Fibroblast of mammary gland (primary cell): ENCODE measurements at regions not wholly inside any gene's neighbourhood (a gene's known extent, or its start where the extent isn't known, plus 50 kb on each side); places are given as distances from the start of the nearest gene placed in this dataset.

Source experiments
- DNase-seq: peaks from one replicate; pipeline ENCODE4 v3.0.0-alpha.2; 2010; ENCODE audit warnings: low read depth
- H3K4me3 ChIP-seq: 2 replicates; pipeline ENCODE4 v1.5.1; 2011; ENCODE audit warnings: low read depth, mild to moderate bottlenecking, low read length, moderate library complexity; ENCODE audit not compliant: control insufficient read depth
- CTCF ChIP-seq: conservative IDR thresholded peaks from 2 replicates; pipeline ENCODE4 v1.5.1; 2011; ENCODE audit warnings: low read depth, low read length, inconsistent platforms; ENCODE audit not compliant: control insufficient read depth, insufficient read depth

DNA sequence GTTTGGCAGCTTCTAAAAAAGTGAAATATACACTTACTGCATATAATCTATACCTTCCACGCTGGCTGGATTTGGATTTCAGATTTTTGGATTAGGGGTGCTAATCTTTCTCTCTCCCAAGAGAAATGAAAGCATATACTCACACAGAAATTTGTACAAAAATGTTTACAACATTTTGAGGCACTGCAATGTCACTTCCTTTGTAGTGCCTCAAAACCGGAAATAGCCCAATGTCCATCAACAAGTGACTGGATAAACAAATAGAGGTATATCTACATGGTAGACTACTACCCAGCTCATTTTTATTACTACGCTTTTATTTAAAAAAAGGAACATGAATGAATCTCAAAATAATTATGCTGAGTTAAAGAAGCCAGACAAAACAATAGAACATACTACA is 74.0 kb upstream of the MIER3 start:
- TF ChIP-seq CTCF: no peak
- H3K4me3 ChIP-seq: no peak overlapping the region
- DNase-seq: no peak

DNA sequence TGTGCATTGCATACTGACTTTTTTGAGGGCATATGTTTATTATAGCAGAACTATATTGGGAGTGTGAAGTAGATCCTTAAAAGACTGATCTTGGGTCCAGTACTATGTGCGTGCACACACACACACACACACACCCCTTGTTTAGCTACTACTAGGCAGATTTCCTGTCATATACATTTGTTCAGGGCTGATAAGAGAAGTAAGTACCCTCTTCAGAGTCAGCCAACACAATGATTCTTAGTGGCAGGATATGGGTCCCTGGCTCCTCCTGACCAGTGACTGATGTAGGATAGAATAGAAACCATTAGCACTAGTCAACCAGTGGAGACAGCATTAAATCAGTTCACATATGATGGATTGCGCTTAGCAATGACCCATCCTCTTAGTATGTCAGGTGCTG is 76.2 kb upstream of the MIER3 start:
- TF ChIP-seq CTCF: no peak
- no peak overlapping the region for H3K4me3 ChIP-seq
- no peak for DNase-seq

- DNase-seq: no peak
- TF ChIP-seq CTCF: no peak
- H3K4me3 ChIP-seq: no peak overlapping the region
These were observed 80.2 kb upstream of the MIER3 start for GRCh38 chr5:57032151-57032551.

GRCh38 chr5:57033103-57033502 is 81.2 kb upstream of the MIER3 start:
- H3K4me3 ChIP-seq: no peak overlapping the region
- no peak for TF ChIP-seq CTCF
- DNase-seq: no peak

DNA sequence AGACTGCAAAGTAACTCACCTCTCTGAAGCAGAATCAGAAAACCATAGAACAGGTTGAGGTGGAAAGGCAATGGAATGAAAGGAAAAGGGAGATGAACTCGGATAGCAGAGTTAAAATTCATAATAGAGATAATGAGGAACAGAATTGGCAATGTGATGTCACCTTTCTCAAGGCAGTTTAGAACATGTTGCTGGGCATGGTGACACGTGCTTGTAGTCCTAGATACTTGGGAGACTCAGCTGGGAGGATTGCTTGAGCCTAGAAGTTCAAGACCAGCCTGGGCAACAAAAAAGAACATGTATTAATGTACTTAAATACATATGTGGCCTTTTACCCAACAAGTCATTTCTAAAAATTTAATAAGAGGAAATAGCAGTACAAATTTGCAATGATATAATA is 81.6 kb upstream of the MIER3 start:
- no peak for TF ChIP-seq CTCF
- no peak overlapping the region for H3K4me3 ChIP-seq
- DNase-seq: no peak

DNA sequence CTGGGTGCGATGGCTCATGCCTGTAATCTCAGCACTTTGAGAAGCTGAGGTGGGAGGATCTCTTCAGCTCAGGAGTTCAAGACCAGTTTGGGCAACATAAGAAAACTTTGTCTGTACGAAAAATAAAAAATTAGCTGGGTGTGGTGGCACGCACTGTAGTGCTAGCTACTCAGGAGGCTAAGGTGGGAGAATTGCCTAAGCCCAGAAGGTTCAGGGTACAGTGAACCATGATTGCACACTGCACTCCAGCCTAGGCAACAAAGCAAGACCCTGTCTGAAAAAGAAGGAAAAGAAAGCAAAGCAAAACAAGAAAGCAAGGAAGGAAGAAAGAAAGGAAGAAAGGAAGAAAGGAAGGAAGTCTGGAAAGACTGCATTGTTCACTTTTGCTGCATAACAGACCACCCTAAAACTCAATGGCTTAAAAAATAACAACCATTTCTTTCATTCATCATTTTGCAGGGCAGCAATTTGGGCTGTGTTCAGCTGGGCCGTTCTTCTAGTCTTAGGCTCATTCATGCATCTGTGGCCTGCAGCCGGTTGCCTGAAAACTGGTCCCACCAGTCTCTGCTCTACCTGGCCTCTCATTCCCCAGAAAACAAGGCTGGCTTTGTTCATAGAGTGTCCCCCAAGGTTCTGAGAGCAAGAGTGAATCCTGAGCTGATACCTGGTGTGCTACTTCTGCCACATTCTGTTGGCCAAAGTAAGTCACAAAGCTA is 82.4 kb upstream of the MIER3 start:
- no peak for DNase-seq
- TF ChIP-seq CTCF: no peak
- H3K4me3 ChIP-seq: no peak overlapping the region

GRCh38 chr5:57035955-57036354 is 84.0 kb upstream of the MIER3 start:
- no peak for TF ChIP-seq CTCF
- H3K4me3 ChIP-seq: no peak overlapping the region
- no peak for DNase-seq
